ENCODE measurements at regions not wholly inside any gene's neighbourhood (a gene's known extent, or its start where the extent isn't known, plus 50 kb on each side); places are given as distances from the start of the nearest gene placed in this dataset.

DNA sequence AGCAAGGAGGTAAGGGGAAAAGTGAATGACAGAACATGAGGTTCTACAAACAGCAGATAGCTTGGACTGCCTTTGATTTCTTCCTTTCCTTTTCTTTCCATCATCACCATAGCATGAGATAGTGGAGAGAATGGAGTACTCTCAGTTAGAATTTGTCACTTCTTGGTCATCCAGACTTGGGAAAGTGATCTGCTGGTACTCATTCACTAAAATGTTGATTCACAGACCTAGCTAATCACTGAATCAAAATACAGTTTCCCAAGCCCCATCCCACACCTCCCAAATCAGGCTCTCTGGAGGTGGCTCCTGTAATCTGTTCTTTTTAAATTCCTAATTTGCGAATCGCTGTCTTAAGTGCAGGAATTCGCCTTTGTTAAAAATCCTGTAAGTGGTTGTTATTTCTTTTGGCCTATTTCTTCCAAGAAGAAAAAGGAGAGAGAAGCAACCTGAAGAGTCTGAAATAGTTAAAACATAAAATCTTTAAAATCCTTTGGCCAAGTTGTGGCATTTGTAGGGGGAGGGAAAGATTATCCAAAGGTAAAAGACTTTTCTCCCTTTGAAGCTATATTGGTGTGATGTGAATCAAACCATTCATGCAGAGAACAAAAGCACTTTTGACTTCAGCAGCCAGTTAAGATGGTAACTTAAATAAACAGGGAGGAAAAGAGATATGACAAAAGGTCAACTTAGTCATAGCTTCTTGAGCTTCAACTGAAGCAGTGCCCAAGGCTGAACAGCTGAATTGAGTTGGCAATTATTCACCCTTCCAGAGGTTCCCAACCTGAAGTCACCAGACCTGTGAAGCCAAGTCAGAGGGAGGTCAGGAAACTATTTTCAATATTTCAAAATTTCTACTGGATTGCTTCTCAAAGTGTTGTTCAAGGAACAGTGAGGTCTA lies 255.1 kb upstream of the KRR1 start:
- Histone ChIP-seq H3K27ac (ENCODE audit: insufficient read depth, low read depth, low read length, poor library complexity, severe bottlenecking) (no peak overlapping the region), H3K36me3 (ENCODE audit: control insufficient read depth, insufficient read depth, low read length) (no peaks in the 10 kb centered on the region), H3K4me3 (ENCODE audit: insufficient read depth, low read depth, low read length) (no peak overlapping the region), H3K27me3 (ENCODE audit: control insufficient read depth, insufficient read depth, low read length, poor library complexity, severe bottlenecking) (no peaks in the 10 kb centered on the region), H3K9me3 (ENCODE audit: control insufficient read depth, low read length) (no peaks in the 10 kb centered on the region), H3K4me1 (ENCODE audit: control insufficient read depth, insufficient read depth, low read length) (peaks cover 9% of the 10 kb centered on the region)
- 82 to 83% methylated on average over 3 of the region's 3 CpGs for WGBS, 2 experiments

DNA sequence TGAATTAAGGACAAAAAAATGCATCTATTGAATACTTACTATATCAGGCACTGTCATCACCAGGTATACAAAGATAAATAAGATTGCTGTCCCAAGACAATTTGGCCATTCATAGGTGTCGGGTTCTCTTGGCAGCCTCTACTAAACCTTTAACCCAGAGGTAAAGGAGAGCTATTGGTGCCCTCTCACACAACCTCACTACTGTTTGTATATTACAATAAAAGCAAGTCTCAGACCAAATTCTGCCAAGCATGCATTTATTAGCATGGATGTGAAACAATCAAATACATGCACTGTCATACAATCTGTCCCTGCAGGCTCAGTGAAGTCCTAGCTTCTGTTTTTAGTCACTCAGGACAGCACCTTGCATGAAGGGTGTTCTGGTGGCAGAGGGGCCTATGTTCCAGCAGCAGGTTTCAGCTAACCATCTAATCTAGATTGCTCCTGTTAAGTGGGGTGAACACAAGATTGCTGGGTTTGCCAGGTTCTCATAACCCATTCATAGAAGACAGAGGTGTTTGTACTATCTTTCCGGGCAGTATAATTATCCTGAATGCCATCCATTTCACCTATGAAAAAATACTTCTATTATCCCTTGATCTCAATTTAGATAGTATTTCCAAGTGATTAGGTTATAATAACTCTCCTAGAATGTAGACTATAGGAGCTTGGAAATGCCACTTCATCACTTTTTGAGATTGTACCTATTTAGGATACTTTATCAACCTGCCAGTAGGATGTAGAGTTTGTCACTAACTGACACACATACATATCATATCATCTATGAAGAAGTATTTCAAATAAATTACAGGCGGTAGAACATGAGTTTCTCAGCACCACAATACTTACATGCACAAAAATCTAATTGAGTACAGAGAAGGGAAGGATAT lies 254.0 kb upstream of the KRR1 start:
- Histone ChIP-seq H3K36me3 (ENCODE audit: control insufficient read depth, insufficient read depth, low read length) (no peaks in the 10 kb centered on the region), H3K4me1 (ENCODE audit: control insufficient read depth, insufficient read depth, low read length) (peaks cover 9% of the 10 kb centered on the region), H3K27ac (ENCODE audit: insufficient read depth, low read depth, low read length, poor library complexity, severe bottlenecking) (no peak overlapping the region), H3K9me3 (ENCODE audit: control insufficient read depth, low read length) (no peaks in the 10 kb centered on the region), H3K27me3 (ENCODE audit: control insufficient read depth, insufficient read depth, low read length, poor library complexity, severe bottlenecking) (no peaks in the 10 kb centered on the region), H3K4me3 (ENCODE audit: insufficient read depth, low read depth, low read length) (no peak overlapping the region)
- 85 to 90% methylated on average over 1 to 2 of the region's 3 CpGs for WGBS, 2 experiments

DNA sequence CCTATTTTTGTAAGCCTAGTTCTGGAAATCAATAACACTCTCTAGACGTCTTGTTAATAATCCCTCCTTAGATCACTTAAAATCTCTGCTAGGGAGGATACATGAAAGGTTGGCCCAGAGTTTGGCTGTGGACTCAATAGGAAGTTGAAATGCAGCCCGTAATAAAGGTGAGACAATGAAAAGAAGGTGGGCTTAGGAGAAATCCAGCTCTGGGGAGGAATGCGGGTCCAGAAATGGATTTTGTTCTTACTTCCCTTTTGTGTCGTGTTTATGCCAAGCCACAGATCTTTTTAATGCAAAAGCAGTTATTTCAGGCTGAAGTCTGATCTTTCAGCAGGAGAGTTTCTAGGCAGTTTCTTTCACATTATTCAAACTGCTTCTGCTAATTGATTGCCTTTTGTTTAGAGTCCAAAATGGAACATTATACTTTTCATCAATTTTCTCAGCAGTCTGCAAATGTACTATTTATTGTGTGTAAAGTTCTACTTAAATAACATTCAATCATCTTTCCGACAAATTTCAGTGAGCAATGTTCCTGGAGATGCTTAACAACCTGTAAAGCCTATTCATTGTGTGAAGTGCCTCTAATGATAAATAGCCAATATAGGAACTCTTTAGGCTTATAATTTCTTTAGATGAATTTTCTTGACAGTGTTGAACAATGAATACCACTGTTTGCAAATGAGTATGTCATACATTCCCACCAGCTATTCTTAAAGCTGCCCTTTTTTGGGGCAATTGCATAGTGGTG lies 252.9 kb upstream of the KRR1 start:
- Histone ChIP-seq H3K9me3 (ENCODE audit: control insufficient read depth, low read length) (no peaks in the 10 kb centered on the region), H3K27me3 (ENCODE audit: control insufficient read depth, insufficient read depth, low read length, poor library complexity, severe bottlenecking) (no peaks in the 10 kb centered on the region), H3K4me3 (ENCODE audit: insufficient read depth, low read depth, low read length) (no peak overlapping the region), H3K4me1 (ENCODE audit: control insufficient read depth, insufficient read depth, low read length) (peaks cover 9% of the 10 kb centered on the region), H3K36me3 (ENCODE audit: control insufficient read depth, insufficient read depth, low read length) (no peaks in the 10 kb centered on the region), H3K27ac (ENCODE audit: insufficient read depth, low read depth, low read length, poor library complexity, severe bottlenecking) (no peak overlapping the region)
- WGBS, 2 experiments = 84 to 85% methylated on average over 3 to 5 of the region's 5 CpGs

DNA sequence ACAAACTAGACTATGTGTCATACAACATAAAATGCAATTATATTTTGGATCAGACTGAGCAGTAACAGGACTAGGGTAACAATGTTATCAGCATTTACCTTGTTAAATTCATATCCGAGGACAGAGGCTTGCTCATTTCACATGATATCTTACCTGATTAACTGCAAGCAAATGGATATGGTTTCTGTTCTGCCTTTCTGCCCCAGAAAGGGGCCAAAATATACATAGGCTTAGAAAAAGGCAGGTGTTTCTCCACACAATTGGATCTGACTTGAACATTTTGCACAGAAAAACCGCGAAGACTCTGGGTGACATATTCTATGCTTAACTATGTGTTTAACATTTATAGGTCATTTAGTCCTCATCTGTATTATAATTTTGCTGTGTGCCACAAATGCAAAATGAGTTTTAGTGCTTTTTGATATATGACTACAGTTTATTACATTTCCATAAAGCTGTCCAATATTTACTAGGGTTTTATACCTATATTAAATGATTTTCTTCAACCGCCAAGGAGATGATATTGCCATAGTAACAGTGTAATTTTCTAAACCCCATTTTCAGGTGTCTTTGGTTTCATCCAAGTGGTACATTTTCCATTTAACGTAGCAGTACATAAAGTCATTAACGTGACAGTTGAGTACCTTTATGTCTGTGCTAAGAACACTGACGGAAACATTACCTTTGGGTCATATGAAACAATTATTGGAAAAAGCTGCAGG lies 249.3 kb upstream of the KRR1 start:
- H3K4me1 ChIP-seq (ENCODE audit: control insufficient read depth, insufficient read depth, low read length) = no peaks in the 10 kb centered on the region
- WGBS, 2 experiments = 94 to 100% methylated on average over 7 of the region's 7 CpGs
- no peaks in the 10 kb centered on the region for H3K9me3 ChIP-seq (ENCODE audit: control insufficient read depth, low read length)
- no peak overlapping the region for H3K27ac ChIP-seq (ENCODE audit: insufficient read depth, low read depth, low read length, poor library complexity, severe bottlenecking)
- H3K36me3 ChIP-seq (ENCODE audit: control insufficient read depth, insufficient read depth, low read length) = no peaks in the 10 kb centered on the region
- no peak overlapping the region for H3K4me3 ChIP-seq (ENCODE audit: insufficient read depth, low read depth, low read length)
- no peaks in the 10 kb centered on the region for H3K27me3 ChIP-seq (ENCODE audit: control insufficient read depth, insufficient read depth, low read length, poor library complexity, severe bottlenecking)

DNA sequence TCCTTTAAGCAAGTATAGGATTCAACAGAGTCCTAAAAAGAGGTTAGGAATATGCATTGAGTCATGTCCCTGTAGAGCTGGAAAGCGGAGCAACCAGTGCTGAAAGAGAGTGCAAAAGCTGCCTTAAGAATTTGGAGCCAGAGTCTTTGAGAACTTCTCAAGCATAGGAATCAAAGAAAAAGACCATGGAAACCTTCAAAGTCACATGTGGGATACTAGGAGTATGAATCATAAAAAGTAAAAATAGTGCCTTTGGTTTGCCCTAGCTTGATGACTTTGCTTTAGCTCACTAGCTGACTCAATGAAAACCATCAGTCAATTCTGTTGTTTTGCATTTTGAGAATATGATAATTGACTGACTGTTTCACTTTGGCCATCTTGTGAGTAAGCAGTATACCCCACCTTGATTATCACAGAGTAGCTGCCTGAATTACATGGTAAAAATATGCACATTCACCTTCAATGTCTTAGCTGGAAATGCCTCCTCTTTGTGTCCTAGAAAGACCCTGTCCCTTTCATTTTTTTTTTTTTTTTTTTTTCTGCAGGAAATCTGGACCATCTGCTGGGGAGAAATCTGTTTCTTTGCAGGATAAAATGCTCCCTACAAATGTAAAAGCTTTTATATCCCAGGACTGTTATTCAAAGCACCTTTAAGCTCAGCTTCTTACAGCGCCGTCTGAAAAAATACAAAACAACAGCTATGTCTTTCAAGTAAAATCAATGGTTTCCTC lies 248.6 kb upstream of the KRR1 start:
- Histone ChIP-seq H3K4me3 (ENCODE audit: insufficient read depth, low read depth, low read length) (no peak overlapping the region), H3K27me3 (ENCODE audit: control insufficient read depth, insufficient read depth, low read length, poor library complexity, severe bottlenecking) (no peaks in the 10 kb centered on the region), H3K36me3 (ENCODE audit: control insufficient read depth, insufficient read depth, low read length) (no peaks in the 10 kb centered on the region), H3K27ac (ENCODE audit: insufficient read depth, low read depth, low read length, poor library complexity, severe bottlenecking) (no peak overlapping the region), H3K9me3 (ENCODE audit: control insufficient read depth, low read length) (no peaks in the 10 kb centered on the region), H3K4me1 (ENCODE audit: control insufficient read depth, insufficient read depth, low read length) (no peaks in the 10 kb centered on the region)
- 92 to 98% methylated on average over 3 of the region's 3 CpGs for WGBS, 2 experiments

DNA sequence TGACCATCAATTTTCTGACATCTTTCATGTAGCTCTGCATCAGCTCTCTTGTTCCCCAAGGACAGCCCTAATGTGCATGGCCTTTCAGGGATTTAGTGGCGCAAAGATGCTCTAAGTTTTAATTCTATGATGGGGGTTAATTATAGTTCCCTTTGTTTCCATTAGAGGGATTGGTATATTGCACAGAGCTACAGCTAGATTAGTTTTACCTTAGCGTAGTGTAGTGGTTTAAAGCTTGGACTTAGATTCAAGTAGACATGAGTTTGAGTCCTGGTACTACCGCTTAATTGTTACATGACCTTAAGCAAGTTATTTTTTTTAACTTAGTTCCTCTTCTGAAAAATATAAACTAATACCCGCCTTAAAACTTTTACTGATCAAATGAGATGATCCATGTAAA lies 247.8 kb upstream of the KRR1 start:
- Histone ChIP-seq H3K27ac (ENCODE audit: insufficient read depth, low read depth, low read length, poor library complexity, severe bottlenecking) (no peak overlapping the region), H3K9me3 (ENCODE audit: control insufficient read depth, low read length) (no peaks in the 10 kb centered on the region)

DNA sequence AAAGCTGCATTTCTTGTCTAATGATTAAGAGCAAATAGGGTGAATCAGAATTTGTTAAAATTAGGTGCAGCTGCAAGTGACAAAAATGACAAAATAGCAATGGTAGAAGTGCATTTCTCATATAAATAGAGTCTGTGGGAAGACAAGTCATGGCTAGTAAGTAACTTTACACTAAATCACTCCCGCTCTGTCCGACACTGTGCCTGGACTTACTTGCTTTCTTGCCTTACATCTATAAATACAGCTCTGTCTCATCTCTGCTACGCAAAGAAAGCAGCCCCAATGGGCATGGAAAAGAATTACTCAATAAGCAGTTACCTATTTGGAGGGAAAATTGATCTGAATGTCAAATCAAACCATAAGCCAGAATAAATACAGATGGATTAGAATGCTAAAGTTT lies 245.4 kb upstream of the KRR1 start:
- no peaks in the 10 kb centered on the region for H3K4me1 ChIP-seq (ENCODE audit: control insufficient read depth, insufficient read depth, low read length)
- H3K27me3 ChIP-seq (ENCODE audit: control insufficient read depth, insufficient read depth, low read length, poor library complexity, severe bottlenecking) = no peaks in the 10 kb centered on the region
- no peak overlapping the region for H3K27ac ChIP-seq (ENCODE audit: insufficient read depth, low read depth, low read length, poor library complexity, severe bottlenecking)
- H3K36me3 ChIP-seq (ENCODE audit: control insufficient read depth, insufficient read depth, low read length) = no peaks in the 10 kb centered on the region
- 94% methylated on average over 3 of the region's 3 CpGs for WGBS, 2 experiments
- H3K4me3 ChIP-seq (ENCODE audit: insufficient read depth, low read depth, low read length) = no peak overlapping the region
- no peaks in the 10 kb centered on the region for H3K9me3 ChIP-seq (ENCODE audit: control insufficient read depth, low read length)

More for the DNA sequence above, 247.8 kb upstream of the KRR1 start:
- Histone ChIP-seq H3K27me3 (ENCODE audit: control insufficient read depth, insufficient read depth, low read length, poor library complexity, severe bottlenecking) (no peaks in the 10 kb centered on the region), H3K4me3 (ENCODE audit: insufficient read depth, low read depth, low read length) (no peak overlapping the region), H3K4me1 (ENCODE audit: control insufficient read depth, insufficient read depth, low read length) (no peaks in the 10 kb centered on the region), H3K36me3 (ENCODE audit: control insufficient read depth, insufficient read depth, low read length) (no peaks in the 10 kb centered on the region)
- 96% methylated on average over 4 of the region's 4 CpGs for WGBS, 2 experiments

DNA sequence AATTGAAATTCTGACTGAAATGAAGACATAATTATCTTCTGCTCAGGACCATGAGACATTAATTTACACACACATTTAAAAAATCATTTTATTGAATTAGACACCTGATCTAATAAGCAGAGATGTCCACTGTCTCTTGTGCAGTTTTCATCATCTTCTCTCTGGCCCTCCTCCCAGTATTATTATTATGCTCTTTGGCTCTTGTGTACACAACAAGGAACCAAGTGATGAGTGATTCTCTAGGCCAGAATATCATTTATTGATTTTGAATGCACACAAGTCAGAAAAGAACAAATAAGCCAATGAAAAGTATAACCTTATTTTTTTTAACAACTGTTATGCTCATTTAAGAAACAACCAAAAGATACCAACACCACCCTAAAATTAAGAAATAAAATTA lies 244.7 kb upstream of the KRR1 start:
- H3K9me3 ChIP-seq (ENCODE audit: control insufficient read depth, low read length) = no peaks in the 10 kb centered on the region
- no peak overlapping the region for H3K4me3 ChIP-seq (ENCODE audit: insufficient read depth, low read depth, low read length)
- no peak overlapping the region for H3K27ac ChIP-seq (ENCODE audit: insufficient read depth, low read depth, low read length, poor library complexity, severe bottlenecking)
- no peaks in the 10 kb centered on the region for H3K4me1 ChIP-seq (ENCODE audit: control insufficient read depth, insufficient read depth, low read length)
- no peaks in the 10 kb centered on the region for H3K27me3 ChIP-seq (ENCODE audit: control insufficient read depth, insufficient read depth, low read length, poor library complexity, severe bottlenecking)
- no peaks in the 10 kb centered on the region for H3K36me3 ChIP-seq (ENCODE audit: control insufficient read depth, insufficient read depth, low read length)

DNA sequence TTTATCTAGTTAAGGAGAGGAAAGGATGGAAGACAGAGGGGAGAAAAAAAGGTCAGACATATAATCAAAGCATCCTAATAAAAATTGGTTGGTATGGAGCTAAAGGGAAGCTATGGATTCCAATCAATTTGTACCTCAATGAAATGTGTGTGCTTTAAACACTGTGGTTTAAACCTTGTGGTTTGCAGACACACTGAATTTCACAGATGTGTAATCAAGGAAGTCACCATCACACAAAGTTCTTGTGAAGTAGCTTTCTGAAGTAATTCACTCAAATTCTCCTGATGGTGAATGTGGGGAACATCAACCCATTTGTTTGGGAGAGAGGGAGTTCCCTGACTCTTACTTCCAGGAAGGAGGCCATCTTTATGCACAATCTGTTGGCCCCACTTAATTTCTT lies 243.3 kb upstream of the KRR1 start:
- no peak overlapping the region for H3K27ac ChIP-seq (ENCODE audit: insufficient read depth, low read depth, low read length, poor library complexity, severe bottlenecking)
- no peaks in the 10 kb centered on the region for H3K36me3 ChIP-seq (ENCODE audit: control insufficient read depth, insufficient read depth, low read length)
- no peaks in the 10 kb centered on the region for H3K27me3 ChIP-seq (ENCODE audit: control insufficient read depth, insufficient read depth, low read length, poor library complexity, severe bottlenecking)
- no peaks in the 10 kb centered on the region for H3K9me3 ChIP-seq (ENCODE audit: control insufficient read depth, low read length)
- H3K4me3 ChIP-seq (ENCODE audit: insufficient read depth, low read depth, low read length) = no peak overlapping the region
- H3K4me1 ChIP-seq (ENCODE audit: control insufficient read depth, insufficient read depth, low read length) = no peaks in the 10 kb centered on the region
